HG02973 (cell line): ENCODE measurements at regions not wholly inside any gene's neighbourhood (a gene's known extent, or its start where the extent isn't known, plus 50 kb on each side); places are given as distances from the start of the nearest gene placed in this dataset.

ENCODE experiments used
- ATAC-seq: cut with Tn5 transposase; IDR thresholded peaks from one replicate; pipeline ENCODE4 v1.9.1; 2021; ENCODE audit warnings: moderate library complexity; ENCODE audit not compliant: unreplicated experiment

GRCh38 chr3:3579658-3580057 lies 219.6 kb upstream of the LRRN1 start:
- ATAC-seq, result no peak

DNA sequence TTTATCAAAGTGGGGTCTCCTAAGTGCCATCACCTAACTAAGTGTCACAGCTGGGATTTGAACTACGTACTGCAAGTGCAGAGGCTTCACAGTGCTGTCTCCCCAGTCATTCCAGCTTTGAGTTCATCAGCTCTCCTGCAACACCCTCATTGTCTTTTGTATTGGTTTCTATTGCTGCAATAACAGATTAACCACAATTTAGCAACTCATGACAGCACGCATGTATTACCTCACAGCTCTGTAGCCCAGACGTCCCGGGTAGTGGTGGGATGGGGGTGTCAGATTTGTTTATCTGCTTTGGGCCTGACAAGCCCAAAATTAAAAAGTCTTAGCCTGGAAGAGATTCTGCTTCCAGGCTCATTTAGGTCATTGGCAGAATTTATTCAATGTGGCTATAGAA lies 220.5 kb upstream of the LRRN1 start:
- no peak for ATAC-seq

- ATAC-seq, result no peak
Measured at GRCh38 chr3:3577823-3578222, 221.4 kb upstream of the LRRN1 start.

- ATAC-seq, result no peak
Measured at GRCh38 chr3:3573341-3573740, 225.9 kb upstream of the LRRN1 start.

DNA sequence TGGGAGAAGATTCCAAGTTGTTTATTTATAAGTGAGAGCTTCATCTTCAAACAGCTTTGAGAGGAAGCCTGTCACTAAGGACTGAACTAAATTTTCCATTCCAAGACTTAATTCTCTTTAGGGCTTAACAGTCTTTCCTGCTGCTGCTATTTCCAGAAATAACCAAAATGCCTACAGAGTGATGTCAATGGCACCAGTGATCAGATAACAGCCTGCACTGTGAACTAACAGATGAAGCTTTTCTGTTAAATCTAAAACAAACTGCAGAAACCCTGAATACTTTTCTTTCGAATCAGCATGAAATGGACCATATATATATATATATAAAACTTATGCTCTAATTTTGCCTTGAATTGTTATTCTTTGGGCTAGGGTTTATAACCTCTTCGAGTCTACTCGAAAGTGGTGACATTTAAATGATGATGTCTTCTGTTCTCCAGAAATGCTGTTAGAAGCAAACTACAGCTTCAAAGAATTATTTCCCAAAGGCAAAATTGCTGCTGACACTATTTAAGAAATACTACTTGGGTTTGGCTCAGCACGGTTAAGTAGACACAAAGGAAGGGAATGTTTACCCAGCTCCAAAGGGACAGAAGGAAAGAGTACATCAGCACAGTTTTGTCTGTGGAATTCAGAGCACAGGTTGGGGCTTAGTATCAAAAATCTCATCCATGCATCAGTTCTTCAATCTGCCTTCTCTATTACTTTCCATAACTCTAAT lies 238.5 kb upstream of the LRRN1 start:
- no peak for ATAC-seq

- no peak for ATAC-seq
Measured at GRCh38 chr3:3559786-3560185, 239.4 kb upstream of the LRRN1 start.

DNA sequence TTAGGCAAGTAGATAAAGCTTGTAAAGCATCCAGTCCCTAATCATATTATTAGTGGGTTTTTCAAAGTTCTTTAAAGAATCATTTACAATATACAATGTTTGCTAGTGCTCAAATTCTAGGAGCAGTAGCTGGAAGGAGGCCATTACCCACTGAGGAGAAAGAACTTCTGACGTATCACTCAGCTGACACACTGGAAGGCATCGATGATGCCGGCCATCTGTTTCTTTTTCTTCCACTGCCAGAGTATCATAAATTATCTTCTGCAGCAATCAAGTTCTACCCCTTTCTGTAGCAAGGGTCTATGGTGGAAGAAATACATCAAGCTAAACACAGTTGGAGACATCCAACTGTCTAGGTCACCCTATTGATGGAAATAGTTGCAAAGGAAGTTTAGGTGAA lies 243.2 kb upstream of the LRRN1 start:
- ATAC-seq, result no peak

DNA sequence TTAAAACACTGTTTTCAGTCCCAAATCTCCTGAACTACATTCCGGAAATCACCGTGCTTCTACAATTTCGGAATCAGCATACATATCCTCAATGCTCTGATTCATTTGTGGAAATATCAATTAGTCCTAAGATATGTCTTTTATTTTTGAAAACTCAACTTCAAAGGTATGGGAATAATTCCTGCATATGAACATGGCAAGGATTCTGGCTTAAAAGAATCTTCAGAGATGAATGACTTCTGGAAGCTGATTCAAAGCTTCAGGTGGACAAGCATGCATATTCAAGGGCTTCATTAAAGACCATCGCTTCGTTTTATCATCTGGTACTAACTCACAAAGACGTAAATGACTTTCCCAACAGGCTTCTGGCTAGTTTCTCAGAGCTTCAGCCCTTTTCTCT lies 246.0 kb upstream of the LRRN1 start:
- ATAC-seq, result no peak

- ATAC-seq, result no peak
Measured at GRCh38 chr3:3552761-3553160, 246.5 kb upstream of the LRRN1 start.

- no peak for ATAC-seq
Measured at GRCh38 chr3:3551981-3552380, 247.2 kb upstream of the LRRN1 start.

DNA sequence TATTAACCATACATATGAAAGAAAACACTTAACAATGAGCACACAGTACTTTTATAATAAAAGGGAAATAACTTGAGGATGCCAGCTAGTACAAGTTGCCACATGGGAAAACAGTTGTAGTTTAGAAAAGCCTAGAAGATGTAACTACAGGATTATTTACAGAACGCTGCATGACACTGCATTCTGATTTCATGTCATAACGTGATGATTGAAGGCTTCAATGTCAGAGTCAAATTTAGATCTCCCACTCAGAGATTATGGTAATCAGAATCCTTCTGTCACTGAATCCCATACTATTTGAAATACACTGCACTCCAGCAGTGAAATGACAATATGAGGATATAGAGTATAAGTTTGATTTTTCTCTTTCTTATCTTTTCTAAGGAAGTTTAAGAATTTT lies 253.9 kb upstream of the LRRN1 start:
- ATAC-seq, result no peak

GRCh38 chr3:3538451-3538850 lies 260.8 kb upstream of the LRRN1 start:
- ATAC-seq, result no peak

DNA sequence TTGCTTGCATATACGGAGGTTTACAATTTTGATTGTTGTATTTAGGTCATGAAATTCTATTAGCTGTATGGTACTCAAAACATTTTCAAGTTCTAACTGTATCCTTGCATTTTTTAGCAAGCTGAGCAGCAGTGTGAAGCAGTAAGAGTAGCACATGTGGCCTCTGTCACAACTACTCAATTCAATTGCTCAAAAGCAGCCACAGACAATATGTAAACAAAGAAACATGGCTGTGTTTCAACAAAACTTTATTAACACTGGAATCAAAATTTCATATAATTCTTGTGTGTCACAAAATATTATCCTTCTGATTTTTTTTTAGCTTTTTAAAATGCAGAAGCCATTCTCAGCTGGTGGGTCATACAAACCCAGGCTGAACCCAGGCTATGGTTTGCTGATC lies 266.7 kb upstream of the LRRN1 start:
- ATAC-seq, result no peak

DNA sequence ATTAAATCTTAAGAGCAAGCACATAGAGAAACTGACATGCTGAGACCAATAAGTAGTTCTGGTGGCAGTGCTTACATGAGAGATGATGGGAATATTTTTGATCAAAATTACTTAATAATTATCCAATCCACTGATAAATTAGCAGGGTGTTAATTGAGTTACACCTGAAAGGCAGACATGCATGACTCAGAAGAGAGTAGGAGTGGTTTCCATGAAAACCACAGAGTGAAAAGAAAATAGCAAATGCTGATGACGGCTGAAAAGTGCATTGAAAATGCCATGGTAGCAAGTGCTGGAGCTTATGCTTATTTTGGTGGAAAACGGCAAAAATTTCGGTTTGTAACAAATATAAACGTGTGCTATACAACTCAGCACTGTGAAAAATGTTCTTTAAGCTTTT lies 267.8 kb upstream of the LRRN1 start:
- no peak for ATAC-seq

- ATAC-seq, result no peak
Measured at GRCh38 chr3:3519266-3519665, 280.0 kb upstream of the LRRN1 start.

DNA sequence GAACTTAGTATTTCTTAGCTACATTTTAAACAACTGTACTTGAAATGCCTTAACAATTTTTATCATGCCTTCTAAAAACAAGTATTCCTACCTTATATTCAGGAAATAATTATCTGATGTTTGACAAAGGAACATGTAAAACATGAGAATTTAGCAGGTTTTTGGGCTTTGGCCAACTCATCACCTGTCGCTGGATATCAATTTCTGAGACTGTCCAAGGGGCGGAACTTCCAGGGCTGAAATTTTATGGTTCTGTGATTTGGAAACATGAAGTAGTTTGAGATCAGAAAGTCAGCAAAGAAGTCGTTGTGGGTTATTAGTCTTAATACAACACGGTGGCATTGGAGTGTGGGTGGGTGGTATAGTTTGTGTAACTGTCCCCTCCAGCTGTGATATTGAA lies 282.2 kb upstream of the LRRN1 start:
- no peak for ATAC-seq

DNA sequence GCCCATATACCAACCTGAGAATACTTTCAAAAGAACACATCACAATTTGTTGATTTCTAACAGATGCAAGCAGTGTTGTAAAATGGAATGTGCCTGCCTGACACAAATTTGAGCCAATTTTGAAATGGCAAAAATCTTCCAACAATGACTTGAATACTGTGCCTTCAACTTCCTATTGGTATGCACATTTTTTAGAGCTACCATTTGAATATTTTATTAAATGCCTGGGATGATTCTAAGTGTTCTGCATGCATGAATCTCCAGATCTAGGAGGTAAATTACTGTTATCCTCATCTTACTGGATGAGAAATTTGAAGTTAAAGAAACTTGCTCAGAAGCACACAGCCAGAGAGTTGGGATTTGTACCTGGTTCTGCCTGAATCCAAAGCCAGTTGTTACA lies 282.8 kb upstream of the LRRN1 start:
- ATAC-seq, result no peak

DNA sequence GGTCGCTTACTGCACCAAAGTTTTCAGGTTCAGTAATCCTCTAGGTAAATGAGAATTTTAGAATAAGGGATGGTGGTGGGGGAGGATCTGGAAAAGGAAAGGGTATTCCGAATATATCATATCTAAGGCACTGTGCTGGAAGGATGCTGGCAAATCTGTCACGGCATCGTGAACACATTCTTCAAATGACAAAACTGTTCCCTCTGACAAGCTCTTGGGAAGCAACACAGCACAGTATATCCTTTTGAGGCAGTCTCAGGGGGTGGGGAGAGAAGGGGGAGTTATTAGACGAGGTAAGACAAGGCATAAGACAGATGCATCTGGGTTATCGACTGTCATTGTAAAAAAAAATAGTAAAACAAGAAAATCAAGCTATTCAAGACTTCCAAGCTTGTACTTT lies 289.6 kb upstream of the LRRN1 start:
- no peak for ATAC-seq

GRCh38 chr3:3504686-3505085 lies 294.5 kb upstream of the LRRN1 start:
- no peak for ATAC-seq

DNA sequence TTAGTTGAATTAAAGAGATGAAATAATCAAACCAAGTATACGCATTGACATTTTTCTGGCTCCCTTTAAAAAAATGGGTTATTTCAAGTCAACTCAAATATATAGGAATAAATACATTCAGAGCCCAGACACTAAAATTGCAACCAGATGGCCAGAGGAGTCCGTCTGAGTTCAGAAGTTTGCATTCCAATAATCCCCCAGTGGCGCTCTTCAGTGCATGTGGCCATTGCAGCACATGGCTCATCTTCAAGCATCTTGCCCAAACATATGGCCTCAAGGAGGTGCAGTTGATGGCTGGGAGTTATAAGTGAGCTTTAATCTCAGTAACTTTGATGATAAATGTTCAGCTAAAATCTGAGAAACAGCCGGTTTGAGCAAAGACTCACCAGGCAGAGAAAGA lies 295.8 kb upstream of the LRRN1 start:
- no peak for ATAC-seq

DNA sequence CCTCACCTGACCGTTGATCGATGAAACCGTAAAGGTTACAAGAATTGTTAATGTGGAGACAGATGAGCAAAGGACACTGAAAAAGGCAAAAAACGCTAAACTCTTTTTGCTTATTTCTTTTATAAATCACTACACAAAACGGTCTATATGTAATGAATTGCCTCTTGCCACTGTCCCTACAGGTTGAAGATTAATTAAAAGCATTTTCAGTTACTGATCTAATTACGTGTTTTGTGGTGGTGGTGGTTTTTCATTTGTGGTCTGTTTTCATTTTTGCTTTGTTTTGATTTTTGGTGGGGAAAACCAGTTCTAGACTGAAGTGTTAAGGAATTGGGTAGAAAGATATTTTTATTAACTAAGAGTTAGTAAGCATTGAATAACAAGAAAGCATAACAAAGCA lies 299.2 kb upstream of the LRRN1 start:
- no peak for ATAC-seq

DNA sequence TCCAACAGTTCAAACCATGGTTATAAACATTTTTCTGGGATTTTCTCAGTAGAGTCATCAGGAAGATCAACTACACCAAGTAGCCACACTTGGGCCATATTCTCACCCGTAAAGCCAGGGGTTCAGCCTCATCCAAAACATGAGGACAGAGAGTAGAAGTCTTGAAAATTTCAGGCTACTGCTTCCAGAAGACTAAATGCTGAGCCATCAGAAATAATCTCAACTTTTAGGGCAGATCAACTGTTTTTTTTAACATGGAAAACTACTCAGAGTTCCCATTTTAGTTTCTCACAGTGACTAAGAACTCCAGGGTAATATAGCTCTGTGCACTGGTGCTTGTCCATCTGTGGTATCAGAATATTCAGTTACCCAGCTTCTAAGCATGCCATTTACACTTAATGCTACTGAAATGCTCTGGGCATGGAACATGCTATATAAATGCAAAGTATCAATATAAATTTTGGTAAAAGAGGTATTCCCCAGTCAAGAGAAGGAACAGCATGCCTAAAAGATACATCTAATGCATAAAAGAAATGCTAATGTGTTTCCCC lies 300.1 kb upstream of the LRRN1 start:
- ATAC-seq, result no peak

- no peak for ATAC-seq
Measured at GRCh38 chr3:3495611-3496010, 303.6 kb upstream of the LRRN1 start.
